NCI-H524 (cell line): ENCODE measurements at regions not wholly inside any gene's neighbourhood (a gene's known extent, or its start where the extent isn't known, plus 50 kb on each side); places are given as distances from the start of the nearest gene placed in this dataset.

ENCODE experiments used
- DNase-seq, 2 experiments: peaks; one replicate each; lab custom pipeline; 2025; lab: John Stamatoyannopoulos, UW

DNA sequence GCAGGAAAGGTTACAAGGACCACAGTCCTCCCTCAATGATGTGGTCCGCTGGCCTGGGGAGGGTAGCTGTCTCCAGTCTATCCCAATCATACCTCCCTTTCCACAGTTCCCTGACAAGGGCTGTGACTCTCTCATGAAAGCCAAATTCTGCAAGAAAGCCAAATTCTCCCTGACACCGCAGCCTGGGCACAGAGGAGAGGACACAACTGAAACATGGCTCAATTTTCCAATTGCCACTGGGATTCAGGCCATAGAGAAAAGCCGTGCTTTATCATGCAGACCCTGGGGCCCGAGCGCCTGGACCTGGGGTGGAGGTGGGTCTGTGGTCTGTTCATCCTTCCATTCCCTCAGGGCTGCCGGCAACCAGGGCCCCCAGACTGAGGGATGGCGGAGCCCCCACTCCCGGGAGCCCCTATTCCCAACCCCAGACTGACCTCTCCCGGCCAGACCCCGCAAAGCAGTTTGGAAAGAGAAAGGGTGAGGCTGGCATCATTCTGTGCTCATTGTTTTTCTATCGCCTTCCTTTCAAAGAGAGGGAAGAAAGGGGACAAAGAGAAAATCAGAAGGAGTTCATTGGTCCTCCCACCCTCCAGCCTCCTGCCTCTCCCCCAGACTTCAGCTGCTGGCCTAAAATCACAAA lies 239.5 kb downstream of the BUD13 start:
- no peak for DNase-seq

DNA sequence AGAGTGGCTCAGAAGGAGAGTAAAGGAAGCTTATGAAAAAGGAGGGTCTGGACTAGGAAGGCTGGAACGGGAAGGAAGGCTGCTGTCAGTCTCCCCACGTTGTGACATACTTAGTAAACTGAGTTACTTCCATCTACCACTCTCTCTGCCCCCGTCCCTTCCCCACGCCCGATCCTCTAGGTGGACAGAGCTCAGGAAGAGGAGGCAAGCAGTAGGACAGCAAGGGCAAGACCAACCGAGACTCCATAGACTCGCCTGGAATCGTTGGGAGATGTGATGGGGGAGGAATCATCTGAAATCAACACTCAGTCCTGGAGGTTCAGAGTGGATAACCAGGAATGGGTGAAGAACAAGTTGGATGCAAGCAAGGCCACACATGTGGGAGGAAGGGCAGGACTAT lies 240.7 kb downstream of the BUD13 start:
- DNase-seq: no peak

DNA sequence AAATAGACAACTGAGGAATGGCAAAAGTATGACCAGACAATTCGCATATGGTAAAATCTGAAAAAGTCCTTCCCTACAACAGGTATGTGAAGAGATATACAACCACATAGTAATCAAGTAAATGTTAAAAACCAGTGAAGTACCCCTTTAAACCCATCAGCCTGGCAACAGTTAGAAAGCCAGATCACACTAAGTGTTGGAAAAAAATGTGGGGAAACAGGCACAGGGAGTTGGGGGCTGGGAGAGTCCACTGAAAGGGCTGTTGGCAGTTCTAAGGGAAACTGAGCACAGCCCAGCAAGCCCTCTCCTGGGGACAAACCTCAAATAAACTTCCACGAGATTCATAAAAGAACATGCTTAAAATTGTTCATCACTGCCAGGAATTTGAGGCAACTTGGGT lies 242.1 kb downstream of the BUD13 start:
- DNase-seq: no peak

DNA sequence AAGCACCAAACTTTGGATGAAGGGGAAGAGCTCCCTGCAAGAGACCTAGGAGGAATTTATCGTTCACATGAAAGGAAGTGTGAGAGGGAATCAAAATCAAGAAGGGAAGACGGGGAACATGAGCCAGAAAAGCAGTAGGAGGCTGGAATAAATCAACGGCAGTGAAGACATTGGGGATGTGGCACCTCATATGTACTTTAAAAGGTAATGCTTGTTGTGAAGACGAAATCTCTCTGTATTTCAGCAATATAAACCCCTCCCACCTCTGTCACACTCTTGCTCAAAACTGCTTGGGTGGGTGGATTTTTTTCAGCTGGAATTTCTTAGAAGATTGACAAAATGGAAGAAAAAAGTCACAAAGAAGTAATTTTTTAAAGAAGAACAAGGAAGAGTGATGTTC lies 243.5 kb downstream of the BUD13 start:
- no peak for DNase-seq

DNA sequence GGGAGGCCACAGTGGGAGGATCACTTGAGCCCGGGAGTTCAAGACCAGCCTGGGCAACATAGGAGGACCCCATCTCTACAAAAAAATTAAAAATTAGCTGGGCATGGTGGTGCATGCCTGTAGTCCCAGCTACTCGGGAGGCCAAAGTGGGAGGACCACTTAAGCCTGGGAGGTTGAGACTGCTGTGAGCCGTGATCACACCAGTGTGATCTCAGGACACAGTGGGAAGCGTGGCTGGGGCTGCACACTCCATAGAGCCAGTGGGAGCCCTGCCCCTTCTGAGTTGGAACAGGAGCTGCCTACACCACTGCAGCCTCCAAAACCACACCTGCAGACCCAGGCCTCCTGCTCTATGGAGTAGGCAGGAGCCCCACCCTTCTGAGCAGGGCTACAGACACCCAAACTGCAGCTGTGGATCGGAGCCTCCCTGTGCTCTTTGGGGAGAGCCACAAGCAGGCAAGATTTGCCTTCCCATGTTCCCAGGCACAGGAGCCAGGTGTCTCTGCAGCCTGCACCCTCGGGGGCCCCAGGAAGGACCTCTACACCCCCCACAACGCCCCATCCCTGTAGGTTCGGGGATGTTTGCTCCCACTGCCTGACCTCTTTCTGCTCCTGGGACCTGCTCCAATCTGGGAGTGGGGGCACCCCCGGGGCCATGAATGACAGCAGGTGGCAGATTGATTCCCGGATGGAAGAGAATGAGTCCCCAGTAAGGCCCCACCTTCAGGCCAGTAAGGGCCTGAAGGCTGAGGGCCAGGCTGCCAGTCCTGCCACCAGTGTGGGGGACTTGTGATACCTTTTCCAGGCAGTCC lies 245.4 kb downstream of the BUD13 start:
- no peak for DNase-seq

DNA sequence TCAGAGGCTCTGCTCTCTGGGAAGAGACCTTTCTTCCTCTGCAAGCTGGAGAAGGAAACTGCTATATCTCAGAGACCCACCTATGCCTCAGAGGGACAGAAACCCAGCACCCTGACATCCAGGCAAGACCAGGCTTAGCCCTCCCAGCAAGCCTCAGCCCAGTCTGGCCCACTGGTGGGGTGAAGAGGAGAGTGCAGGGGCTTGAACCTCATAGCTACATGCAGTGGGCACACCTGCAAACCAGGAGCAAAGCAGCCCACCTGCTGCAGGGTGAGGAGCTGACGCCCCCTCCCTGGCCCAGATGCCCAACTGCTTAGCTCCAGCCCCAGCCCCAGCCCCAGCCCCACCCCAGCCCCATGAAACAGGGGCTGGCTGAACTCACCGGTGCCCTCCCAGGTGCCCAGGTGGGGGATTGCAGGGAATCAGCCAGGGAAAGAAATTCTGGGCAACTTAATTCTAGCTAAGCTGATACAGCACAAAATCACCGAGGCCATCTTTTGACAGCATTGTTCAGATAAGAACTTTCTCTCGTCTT lies 246.8 kb downstream of the BUD13 start:
- DNase-seq: no peak

DNA sequence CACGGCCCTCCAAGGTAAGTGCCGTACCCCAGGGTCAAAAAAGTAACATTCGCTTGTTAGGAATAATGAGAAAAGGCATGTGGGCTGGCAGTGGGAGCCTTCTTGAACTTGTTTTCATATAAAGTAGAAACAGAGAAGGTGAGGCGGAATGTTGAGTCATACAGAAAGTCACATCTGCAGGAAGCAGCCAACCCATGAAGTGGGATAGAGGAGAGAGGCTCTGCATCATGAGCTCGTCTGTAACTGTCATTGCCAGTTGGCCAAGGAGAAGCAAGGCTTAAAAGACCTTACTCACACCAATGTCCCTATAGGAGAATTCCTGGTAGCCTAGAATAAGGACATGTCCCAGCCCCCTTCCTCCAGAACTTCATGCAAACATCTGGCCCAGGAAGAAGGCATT lies 253.3 kb downstream of the BUD13 start:
- no peak for DNase-seq

DNA sequence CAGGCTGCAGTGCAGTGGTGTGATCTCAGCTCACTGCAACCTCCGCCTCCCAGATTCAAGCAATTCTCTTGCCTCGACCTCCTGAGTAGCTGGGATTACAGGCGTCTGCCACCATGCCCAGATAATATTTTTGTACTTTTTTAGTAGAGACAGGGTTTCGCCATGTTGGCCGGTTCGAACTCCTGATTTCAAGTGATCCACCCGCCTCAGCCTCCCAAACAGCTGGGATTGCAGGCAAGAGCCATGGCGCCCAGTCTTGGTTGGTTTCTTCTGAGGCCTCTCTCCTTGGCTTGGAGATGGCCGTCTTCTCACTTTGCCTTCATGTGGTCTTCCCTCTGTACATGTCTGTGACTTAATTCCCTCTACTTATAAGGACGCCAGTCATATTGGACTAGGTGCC lies 254.6 kb downstream of the BUD13 start:
- no peak for DNase-seq

DNA sequence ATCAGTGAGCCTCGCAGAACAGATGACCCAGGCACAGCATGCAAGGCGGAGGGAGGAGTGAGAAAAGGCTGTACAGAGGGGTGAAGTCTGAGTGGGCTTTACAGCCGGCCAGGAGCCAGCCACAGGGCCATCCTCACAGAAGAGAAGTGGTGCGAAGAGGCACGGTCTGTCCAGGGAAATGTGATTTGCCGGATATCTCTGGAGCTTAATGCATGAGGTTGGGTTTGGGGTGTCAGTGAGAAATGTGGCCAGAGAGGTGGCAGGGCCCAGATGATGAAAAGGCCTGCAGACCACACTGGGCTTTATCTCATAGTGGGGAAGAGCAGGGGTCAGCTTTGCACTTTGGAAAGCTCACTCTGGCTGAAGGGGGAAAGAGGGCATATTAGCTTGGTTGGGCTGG lies 255.2 kb downstream of the BUD13 start:
- no peak for DNase-seq

DNA sequence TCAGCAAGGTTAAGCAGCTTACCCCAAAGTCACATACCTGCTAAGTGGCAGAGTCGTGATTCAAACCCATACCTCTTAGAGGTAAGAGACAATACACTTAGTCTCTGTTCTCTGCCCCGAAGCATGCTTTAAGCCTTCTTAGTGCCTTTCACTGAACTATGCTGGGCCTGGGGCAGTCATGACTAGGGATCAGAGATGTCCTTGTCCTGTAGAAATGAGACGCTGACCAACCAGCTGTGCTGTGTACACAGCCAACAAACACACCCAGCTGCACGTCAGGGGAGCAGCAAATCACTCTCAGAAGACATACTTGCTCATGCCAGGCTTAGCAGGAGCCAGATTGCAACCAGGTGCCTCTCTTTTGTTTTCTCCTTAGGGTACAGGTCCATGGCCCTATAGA lies 255.7 kb downstream of the BUD13 start:
- DNase-seq: peak in 1 of 2 experiments; percentile 25

DNA sequence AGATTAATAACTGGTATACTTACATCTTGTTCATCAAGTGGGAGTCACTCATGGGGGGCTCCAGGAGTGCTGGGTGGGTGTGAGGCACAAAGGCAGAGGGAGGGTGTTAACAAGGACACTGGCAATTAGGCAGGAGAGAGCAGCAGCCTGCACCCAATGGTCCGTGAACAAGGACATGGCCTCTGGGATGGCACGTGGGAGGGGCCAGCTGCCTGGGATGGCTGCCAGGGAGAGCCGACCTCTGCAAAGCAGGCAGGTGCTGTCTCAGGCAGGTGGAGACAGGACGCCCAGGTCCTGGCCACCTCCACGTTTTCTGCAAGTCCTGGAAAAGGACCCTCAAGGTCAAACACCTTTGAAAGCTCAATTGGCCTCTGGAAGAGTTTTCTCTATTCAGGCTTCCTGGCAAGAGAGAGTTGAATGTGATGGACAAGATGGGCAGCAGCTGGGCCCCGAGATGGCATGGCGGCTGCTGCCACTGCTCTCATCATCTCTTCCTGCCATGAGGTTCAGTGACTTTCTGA lies 257.1 kb downstream of the BUD13 start:
- DNase-seq: peak; percentile 17 to 26

DNA sequence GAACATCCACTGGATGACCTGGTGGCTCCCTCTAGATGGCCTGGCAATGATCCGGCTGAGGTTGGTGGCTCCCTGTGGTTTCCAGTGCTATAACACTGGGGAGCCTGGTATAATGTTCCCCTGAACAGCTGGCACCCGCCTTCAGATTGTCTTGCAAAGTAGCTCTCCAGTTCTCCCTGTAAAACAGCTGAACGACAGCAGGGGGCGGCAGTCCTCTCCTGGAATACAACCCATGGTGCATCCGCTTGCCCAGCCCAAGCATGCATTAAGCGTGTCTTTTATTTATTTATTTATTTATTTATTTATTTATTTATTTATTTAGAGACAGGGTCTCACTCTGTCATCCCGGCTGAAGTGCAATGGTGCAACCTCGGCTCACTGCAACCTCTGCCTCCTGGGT lies 258.9 kb downstream of the BUD13 start:
- peak in 1 of 2 experiments; percentile 43 for DNase-seq

DNA sequence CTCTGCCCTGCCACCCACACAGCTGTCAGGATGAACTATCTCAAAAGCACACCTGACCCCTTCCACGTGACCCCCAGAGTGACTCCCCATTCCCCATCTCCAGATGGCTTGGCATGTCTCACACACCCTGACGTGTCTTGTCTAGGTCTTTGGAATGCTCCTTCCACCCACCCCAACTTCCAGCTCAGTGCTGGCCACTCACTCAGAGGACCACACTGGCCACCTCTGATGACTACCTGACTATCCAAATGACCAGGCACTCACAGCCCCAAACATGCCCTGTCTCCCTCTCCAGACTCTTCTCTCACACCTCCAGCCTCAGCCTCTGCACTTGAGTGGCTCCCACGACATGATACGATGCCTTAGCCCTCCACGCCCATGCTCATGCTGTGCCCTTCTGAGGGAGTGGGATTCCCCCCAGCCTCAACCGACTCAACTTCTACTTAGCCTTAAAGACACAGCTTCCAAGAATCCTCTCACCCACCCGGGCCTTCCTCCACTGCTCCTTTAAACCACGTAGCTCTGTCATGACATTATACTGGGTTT lies 259.4 kb downstream of the BUD13 start:
- peak; percentile 22 to 82 for DNase-seq

DNA sequence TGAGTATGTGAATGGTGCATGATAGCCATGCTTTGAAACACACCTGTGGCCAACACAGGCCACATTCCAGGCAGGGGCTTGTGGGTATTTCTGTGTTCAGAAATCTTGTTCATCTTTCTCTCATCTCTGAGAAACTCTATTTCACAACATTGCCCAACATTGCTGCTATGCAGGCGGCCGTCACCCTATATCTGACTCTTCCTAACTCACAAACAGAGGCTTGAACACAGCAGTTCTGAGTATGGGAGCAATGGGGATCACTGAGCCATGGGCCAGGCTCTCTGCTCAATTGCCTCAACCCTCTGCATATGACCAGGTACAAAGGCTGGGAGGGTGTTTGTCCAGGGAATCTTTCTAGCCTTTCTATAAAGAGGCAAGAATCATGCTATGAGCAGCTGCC lies 259.9 kb downstream of the BUD13 start:
- no peak for DNase-seq

DNA sequence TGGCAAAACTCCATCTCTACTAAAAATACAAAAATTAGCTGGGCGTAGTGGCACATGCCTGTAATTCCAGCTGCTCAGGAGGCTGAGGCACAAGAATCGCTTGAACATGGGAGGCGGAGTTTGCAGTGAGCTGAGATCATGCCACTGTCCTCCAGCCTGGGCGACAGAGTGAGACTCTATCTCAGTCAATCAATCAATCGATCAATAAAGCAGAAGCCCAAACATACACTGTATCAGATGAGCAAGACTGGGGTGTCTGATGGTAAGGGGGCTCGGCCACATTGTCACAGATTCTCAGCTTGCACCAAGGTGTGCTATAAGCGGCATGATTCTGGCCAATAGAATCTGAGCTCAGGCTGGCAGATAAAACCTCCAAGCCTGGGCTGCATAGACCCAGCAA lies 261.1 kb downstream of the BUD13 start:
- no peak for DNase-seq

DNA sequence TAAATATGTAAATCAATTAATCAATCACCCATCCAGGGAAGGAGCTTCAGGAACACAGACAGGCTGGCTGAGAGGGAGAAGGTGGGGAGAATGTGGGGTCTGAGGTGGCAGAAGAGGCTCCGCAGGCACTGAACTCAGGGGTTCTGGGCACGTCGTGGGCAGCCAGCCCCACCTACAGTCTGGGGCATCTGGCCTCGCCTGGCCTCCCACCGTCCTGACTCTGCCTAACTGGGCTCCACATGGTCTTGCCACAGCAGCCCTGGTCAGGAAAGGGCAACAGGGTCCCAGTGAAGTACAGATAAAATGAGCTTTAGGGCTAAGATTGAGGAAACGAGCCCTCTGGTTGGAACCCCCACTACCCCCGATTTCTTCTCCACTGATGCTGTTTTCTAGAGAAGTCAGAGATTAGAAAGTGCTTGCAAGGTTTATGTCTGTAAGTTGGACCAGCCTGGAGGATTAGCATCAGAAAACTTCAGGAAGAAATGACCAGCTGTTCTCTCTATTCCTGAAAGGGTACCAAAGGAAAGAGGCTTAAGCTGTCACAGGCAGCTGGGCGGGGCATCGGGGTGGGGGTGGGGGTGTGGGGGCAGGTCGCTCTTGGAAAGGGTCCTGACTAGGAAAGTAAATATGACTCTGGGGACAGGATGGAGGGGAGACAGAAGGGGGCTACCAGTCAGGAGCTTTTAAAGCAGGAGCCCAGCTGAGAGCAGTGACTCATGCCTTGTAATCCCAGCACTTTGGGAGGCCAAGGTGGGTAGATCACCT lies 261.7 kb downstream of the BUD13 start:
- peak; percentile 81 to 94 for DNase-seq

DNA sequence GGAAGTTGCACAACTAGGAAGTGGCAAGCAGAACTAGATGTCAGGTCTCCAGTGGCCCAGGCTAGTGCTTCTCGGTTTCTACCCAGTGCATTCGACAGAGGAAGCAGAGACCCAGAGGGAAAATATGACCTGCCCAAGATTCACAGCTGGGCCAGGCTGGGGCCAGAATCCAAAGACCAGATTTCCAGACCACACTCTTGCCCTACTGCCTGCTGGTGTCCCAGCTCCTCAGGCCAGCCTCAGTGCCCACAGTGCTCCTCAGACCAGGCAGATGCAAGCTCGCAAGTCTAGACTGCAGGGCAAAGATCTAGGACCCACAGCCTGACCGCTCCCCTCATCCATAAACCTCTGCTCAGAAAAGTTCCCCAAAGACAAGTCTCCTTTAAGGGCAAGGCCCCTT lies 262.6 kb downstream of the BUD13 start:
- no peak for DNase-seq

DNA sequence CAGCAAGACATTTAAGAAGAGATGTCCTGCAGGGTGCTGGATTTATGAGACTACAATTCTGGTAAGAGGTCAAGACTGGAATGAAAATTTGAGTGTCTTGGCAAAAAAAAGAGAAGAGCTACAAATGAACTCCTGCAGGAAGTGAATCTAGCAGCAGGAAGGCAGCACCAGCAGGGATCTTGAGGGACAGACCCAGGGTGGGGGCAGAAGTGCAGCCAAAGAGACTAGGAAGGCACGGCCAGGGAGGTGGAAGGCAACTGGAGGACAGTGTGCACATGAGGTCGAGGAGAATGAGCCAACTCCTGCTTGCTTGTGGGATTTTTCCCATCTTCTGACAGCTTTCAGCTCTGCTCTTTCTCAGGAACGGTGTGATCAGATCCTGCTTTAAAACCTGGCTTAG lies 263.2 kb downstream of the BUD13 start:
- DNase-seq: no peak

DNA sequence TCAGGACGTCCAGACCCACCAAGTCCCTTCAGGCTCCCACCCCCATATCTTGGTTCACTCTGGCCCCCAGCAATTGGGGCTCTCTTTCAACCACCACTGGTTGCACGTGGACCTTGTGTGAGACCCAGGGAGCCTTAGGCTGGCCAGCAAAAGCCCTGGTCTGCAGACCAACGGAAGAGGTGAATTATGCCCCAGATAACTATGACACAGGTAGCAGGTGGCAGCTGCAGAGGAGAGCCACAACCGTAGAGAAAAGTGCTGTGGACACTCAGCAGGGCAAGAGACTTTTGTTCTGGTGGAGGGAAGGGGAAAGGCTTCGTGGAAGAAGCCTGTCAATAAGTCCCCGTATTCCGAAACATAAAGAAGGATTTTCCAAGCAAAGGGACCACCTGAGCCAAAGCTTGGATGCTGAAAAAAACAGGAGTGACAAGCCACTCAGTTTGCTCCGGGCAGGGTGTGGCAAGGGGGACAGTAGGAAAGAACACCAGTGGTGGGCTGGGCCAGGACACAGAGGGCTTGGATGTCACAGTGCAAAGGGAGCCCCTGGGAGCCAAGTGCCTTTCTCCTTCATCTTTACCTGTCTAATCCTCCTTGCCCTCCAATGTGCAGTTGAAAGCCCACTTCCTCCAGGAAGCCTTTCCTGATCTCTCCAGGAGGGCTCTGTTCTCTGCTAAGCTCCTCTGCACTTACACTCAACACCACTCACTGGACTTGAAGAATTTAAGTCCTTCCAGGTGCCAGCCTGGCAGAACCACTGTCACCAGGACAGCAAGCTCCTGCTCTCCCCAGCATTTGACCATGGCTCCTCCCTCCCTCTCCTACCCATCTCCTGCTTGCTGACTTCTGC lies 264.7 kb downstream of the BUD13 start:
- DNase-seq: no peak

DNA sequence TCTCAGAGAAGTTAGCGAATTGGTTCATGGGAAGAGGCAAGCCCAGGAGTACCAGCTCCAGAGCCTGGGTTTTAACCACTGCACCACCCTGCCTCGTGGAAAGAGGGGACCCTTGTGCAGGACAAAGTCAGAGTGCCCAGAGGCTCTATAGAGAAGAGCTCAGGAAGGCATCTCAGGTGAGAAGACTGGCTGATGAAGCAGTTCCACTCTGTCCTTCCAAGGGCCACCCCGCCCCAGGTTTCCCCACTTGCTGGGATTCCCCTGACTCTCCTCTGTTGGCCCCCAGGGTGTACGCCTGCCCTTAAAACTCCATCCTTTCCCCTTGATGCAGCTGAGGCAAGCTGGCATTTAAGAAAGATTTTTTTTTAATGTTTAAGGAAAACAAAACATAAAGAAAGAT lies 265.8 kb downstream of the BUD13 start:
- DNase-seq: no peak

DNA sequence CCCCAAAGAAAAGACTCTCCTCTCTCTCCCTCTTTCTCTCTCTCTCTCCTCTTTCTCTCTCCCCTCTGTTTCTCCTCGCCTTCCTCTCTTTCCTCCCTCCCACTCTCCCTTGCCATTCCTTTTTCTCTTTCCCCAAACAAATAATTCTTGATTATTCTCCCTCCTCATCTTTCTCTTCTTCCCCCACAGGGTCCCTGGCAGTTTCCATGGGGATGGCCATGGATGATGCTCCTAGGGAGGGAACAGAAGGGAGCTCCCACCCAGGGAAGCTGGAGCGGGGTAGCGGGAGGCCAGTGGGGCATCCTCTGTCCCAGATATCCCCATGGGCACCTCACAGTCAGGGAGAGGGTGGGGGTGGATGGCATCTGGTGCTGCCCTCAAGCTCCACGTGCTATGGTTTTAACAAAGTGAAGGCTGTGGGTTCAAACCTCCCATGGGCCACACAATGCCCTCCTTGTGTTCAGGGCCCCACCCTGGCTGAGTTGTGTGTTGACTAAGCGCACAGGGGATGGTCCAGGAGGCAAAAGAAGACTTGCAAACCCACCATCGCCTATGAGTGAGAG lies 266.4 kb downstream of the BUD13 start:
- DNase-seq: peak; percentile 69 to 80
